GM18505 (cell line): ENCODE measurements at regions not wholly inside any gene's neighbourhood (a gene's known extent, or its start where the extent isn't known, plus 50 kb on each side); places are given as distances from the start of the nearest gene placed in this dataset.

Experiments
- ATAC-seq: cut with Tn5 transposase; IDR thresholded peaks from one replicate; pipeline ENCODE4 v1.9.1; 2021; ENCODE audit not compliant: unreplicated experiment
- POLR2A ChIP-seq: IDR thresholded peaks from 4 replicates; pipeline ENCODE4 v1.6.1; 2011; ENCODE audit warnings: borderline replicate concordance; ENCODE audit not compliant: insufficient read depth, insufficient read length; ENCODE audit errors: extremely low read depth

GRCh38 chr6:19438566-19439353 lies 398.4 kb upstream of the ID4 start:
- ATAC-seq = no peak
- no peak for TF ChIP-seq POLR2A

GRCh38 chr6:19440531-19440930 lies 396.6 kb upstream of the ID4 start:
- no peak for TF ChIP-seq POLR2A
- no peak for ATAC-seq

- ATAC-seq = no peak
- TF ChIP-seq POLR2A = no peak
Measured at GRCh38 chr6:19443411-19443810, 393.8 kb upstream of the ID4 start.

- no peak for TF ChIP-seq POLR2A
- ATAC-seq = no peak
Measured at GRCh38 chr6:19444041-19444440, 393.1 kb upstream of the ID4 start.

- no peak for TF ChIP-seq POLR2A
- ATAC-seq = no peak
Measured at GRCh38 chr6:19444481-19444880, 392.7 kb upstream of the ID4 start.

GRCh38 chr6:19446570-19446969 lies 390.6 kb upstream of the ID4 start:
- ATAC-seq = no peak
- TF ChIP-seq POLR2A = no peak

- ATAC-seq = no peak
- TF ChIP-seq POLR2A = no peak
Measured at GRCh38 chr6:19450651-19451050, 386.5 kb upstream of the ID4 start.

- ATAC-seq = no peak
- TF ChIP-seq POLR2A = no peak
Measured at GRCh38 chr6:19452495-19452894, 384.7 kb upstream of the ID4 start.

- TF ChIP-seq POLR2A = no peak
- ATAC-seq = no peak
Measured at GRCh38 chr6:19454001-19454720, 383.0 kb upstream of the ID4 start.

GRCh38 chr6:19454721-19455392 lies 382.3 kb upstream of the ID4 start:
- no peak for ATAC-seq
- no peak for TF ChIP-seq POLR2A

GRCh38 chr6:19463250-19463649 lies 373.9 kb upstream of the ID4 start:
- no peak for TF ChIP-seq POLR2A
- no peak for ATAC-seq

GRCh38 chr6:19463925-19464324 lies 373.2 kb upstream of the ID4 start:
- no peak for TF ChIP-seq POLR2A
- ATAC-seq = no peak

GRCh38 chr6:19465256-19465655 lies 371.9 kb upstream of the ID4 start:
- ATAC-seq = no peak
- TF ChIP-seq POLR2A = no peak

- no peak for TF ChIP-seq POLR2A
- no peak for ATAC-seq
Measured at GRCh38 chr6:19465760-19466159, 371.4 kb upstream of the ID4 start.
